ENCODE measurements at regions not wholly inside any gene's neighbourhood (a gene's known extent, or its start where the extent isn't known, plus 50 kb on each side); places are given as distances from the start of the nearest gene placed in this dataset.
"Not testable (repeated sequence)": the region's sequence is repeated elsewhere in the genome, so short reads cannot be mapped to it uniquely, and the experiment has no call there.

DNA sequence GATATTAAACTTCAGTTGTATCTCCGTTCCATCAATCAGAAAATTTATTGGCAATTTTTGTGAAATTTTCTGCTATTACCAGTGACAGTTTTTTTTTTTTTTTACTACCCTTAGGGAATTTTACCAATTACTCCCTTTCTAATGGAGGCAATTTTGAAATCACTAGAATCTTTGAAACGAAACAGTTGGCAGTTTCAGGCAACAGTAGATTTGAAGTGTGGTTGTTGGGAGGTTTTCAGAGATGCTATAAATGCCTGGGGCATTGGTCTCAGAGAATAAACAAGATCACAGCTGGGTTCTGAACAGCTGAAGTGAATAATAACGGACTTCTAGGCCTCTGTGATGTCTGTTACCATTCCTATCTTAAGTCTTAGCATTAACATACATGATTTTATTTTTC is 535.9 kb upstream of the POT1 start:
- DNase-seq (ENCODE audit: low spot score) = no peak

DNA sequence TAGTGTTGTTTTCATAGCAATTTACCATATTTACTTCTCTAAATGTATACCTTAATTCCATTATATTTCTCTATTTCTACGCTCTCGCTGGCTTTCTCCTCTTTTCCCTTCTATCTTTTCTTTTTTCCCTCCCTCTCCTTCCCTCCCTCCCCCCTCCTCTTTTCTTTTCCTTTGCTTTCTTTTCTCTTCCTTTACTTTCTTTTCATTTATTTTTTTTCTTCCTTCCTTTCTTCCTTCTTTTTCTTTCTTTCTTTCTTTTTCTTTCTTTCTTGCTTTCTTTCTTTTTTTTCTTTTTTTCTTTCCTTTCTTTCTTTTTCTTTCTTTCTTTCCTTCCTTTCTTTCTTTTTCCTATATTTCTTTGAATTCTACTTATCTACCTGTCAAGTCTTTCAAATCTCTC is 533.0 kb upstream of the POT1 start:
- DNase-seq (ENCODE audit: low spot score) = no peak

DNA sequence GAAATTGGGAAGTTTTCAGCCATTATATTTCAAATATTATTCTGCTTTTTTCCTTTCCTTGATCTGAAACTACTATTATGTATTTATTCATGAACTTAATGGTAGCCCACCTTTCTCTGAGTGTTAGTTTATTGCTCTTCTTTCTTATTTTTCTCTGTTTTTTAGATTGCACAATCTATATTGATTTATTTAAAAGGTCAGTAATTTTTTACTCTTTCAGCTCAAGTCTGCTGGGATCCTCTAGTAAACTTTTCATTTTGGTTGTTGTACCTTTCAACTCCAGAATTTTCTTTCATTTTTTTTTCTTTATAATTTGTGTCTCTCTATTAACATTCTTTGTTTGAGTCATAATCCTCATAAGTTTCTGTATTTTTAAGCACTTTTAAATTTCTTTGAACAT is 529.4 kb upstream of the POT1 start:
- no peak for DNase-seq (ENCODE audit: low spot score)

DNA sequence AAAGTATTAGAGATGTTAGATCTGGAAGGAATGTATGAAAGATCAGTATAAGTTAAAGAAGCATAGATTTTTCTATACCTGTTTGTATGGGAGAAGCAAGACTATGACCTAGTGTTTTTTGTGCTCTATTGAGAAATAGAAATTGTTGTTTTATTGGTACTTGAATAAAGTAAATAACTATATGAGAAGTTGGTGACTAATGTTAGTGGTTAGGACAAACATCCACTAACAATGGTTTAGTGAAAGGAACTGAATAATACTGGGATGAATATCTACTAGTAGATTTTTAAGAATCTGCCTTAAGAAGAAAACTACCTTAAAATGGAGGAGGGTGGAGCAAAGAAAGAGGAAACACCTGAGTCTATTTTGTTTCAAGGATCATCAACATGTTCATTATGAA is 521.1 kb upstream of the POT1 start:
- DNase-seq (ENCODE audit: low spot score) = no peak

DNA sequence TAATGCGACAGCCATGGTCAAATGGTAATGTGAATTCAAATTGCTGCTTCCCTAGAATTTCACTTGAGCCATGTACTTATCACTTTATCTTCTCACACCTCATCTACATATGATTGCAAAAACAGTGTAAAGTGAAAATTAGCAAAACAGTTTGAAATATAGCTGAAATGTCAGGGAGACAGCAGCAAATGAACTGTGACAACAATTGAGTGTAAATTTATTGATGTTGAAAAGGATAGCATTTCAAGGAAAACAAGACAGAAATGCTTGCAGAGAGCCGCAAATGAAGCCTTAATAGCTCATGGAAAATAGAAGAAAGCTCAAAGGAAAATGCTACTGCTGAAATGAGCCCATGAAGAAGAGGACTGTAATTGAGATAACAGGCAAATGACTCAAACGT is 516.2 kb upstream of the POT1 start:
- no peak for DNase-seq (ENCODE audit: low spot score)

DNA sequence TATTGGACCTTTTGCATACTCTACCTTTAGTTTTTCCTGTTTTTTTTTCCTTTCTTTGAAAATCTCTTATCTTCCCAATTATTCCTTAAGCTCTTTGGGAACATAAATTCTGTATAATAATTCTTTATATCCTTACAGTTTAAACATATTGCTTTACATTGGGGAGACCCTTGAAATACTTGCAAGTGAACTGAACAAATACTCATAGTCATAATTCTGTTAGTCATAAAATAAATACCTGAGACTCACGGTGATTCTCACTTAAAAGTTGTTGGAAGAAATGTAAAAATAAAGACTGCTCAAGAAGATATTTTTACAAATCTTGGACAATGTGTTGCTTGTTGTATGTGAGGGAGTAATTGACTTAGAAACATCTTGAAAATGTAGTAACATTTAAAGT is 515.2 kb upstream of the POT1 start:
- no peak for DNase-seq (ENCODE audit: low spot score)

DNA sequence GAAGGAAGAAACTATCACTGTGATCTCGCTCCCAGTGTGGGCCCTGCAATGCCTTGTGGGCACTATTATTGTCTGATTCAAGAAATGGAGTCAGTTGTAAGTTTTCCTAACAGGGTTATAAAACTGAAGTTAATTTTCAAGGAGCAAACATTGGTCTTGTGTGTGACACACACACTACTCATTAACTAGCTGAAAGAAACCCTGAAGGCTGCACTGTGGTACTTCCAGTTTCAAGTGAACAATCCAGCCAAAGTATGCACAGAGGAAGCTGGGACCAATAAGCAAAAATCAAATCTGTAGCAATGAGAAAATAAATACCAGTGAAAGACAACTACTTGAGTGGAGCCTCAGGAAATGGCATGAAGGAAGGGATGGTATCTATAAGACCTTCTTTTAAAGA is 506.6 kb upstream of the POT1 start:
- no peak for DNase-seq (ENCODE audit: low spot score)

DNA sequence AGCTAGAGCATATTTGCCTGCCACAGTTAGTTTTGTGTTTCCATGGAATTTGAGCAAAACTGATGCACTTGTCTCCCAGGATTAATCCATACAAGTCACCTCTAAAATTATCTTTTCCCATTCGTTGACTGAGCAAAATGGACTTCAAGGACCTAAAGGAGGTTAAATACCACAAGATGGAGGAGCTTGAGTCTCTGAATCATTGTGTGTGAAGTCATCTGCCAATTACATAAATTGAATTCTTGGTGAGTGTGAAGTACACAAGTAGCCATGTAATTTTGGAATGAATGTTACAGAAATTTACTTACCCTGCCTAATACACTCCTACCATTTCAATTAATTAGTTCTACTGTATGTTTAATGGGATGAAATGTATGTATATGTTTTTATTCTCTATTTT is 501.7 kb upstream of the POT1 start:
- DNase-seq (ENCODE audit: low spot score) = no peak

DNA sequence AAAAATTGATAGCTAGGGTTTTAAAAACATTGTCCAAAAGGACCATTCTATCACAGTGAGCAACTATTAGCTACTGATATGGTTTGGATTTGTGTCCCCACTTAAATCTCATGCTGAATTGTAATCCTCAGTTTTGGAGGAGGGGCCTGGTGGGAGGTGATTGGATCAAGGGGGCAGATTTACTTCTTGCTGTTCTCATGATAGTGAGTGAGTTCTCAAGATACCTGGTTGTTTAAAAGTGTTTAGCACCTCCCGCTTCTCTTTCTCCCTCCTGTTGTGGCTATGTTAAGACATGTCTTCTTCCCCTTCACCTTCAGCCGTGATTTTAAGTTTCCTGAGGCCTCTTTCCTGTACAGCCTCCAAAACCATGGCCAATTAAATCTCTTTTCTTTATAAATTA is 500.4 kb upstream of the POT1 start:
- DNase-seq (ENCODE audit: low spot score) = no peak

DNA sequence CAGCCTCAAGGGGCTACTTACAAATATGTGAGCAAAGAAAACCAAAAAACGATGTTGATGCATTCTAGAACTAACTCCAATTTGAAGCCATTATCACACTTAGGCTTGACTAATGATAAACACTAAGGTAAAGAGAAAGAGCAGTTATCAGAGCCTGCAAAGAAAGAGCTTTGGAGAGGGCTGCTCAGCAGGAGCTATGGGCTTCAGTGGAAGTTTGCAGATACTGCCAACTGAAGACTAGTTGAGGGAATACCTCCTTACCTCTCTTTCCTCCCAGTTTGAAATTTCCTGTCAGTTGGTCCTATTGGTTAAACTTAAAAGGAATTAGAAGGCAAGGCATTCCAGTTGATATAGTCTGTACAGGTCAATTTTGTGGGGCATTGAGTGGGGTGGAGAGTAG is 498.1 kb upstream of the POT1 start:
- no peak for DNase-seq (ENCODE audit: low spot score)

DNA sequence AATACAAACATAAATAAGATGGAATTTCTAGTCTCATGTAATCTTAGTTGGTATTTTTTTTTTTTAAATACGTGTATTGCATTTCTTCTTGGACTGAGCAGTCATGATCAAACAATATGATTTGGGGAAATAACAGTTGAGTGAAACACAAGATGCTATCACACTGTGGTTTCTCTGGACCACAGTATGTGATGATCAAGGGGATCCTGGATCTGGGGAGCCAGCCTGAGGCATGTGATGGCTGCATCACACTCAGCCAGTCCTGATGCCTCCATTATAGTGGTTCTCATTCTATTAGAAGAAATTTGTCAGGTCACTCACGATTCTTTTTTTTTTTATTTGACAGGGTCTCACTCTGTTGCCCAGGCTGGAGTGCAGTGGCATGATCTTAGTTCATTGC is 495.9 kb upstream of the POT1 start:
- no peak for DNase-seq (ENCODE audit: low spot score)

DNA sequence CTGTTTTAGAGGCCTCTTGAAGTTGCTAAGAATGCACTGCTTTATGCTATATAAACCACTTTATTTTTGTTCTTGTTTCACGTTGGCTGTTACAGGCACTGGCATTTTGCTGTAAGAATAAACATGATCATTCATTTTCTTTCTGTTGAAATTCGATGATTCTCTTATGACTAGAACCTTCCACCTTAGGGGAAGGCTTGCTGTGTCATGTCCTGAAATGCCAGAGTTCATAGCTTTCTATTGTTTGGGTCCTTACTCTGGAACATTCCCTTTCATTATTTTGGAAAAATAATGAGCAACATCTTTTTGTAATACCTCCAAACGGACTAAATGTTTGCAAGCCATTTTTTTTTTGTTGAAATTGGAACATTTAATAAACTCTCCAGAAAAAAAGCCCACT is 495.1 kb upstream of the POT1 start:
- no peak for DNase-seq (ENCODE audit: low spot score)

DNA sequence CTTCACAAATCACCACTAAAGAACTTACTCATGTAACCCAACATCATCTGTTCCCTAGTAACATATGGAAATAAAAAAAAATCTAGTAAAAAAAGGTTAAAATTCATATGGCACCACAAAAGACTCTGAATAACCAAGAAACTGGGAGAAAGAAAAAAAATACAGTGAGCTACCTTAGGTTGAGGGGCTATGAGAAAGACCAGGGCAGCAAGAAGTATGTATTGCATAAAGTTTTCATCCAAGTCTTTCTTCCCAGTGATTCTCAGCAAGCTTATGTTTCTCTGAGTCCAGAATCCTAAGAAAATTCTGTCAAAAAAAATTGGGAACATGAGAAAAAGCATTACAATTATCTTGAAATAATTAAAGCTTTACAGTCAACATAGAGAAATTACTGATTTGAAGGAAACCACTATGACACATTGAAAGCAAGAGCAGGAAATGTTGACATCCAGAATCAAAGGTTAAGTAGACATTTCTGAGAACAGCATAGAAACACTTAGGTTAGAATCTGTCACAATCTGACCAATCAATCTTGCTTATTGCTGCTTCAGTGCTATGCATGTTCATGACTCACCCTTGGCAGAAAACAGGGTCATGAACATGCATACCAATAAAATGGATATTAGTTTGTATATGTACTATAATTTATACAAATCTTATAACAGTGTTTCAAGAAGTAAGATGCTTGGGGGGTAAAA is 494.0 kb upstream of the POT1 start:
- DNase-seq (ENCODE audit: low spot score) = no peak

DNA sequence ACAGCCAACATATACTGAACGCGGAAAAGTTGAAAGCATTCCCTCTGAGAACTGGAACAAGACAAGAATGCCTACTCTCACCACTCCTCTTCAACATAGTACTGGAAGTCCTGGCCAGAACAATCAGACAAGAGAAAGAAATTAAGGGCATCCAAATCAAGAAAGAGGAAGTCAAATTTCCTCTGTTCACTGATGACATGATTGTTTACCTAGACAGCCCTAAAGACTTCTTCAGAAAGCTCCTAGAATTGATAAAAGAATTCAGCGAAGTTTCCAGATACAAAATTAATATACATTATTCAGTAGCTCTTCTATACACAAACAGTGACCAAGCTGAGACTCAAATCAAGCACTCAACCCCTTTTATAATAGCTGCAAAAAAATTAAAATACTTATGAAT is 491.8 kb upstream of the POT1 start:
- not testable (repeated sequence) for DNase-seq (ENCODE audit: low spot score)

DNA sequence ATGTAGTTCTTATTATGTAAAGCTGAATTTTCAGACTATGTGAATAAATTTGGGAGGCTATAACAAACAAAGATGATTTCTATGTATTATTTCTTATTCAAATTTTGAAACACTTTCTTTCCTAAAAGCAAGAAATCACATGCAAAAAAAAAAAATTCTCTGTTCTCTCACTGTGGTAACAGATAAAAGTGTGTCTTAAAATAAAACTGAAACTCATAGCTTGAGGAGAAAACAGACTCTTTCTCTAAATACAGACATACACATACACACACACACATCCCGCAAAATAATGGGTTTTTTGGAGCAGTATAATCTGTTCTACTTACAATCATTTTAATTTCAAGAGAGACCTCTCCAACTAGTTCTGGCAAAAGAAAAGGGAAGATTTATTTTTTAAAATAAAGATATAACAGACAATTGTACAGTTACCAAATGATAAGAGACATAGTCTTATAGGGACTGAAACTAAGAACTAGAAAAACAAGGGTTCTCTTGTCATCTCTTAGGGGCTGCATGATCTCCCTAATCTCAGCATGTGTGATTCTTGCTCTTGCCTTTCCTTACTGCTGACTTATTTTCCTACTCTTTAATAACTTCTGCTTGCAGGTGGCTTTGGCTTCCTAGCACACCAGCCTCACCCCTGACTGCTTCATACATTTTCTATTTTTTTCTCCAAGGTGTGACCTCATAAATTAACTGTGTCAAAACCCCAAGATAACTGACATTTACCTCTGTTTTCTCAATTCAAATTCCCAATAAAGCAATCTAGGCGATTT is 483.5 kb upstream of the POT1 start:
- no peak for DNase-seq (ENCODE audit: low spot score)

DNA sequence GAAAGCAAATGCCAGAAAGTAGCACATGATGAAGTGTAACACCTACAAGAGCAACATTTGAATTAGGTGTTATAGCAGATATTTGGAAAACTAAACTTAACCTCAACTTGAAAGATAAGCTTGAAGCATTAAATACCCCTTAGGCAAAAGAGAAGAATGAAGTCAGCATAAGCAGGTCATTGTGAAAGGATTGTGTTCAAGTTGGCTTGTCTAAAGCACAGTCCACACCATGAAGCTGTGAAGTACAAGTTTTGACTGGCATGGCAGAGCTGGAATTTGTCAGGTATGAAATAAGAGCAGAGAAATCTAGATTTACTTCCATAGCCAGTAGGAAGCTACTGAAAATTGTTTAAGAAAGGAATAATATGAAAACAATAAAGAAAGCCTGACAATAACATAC is 480.3 kb upstream of the POT1 start:
- DNase-seq (ENCODE audit: low spot score) = no peak

DNA sequence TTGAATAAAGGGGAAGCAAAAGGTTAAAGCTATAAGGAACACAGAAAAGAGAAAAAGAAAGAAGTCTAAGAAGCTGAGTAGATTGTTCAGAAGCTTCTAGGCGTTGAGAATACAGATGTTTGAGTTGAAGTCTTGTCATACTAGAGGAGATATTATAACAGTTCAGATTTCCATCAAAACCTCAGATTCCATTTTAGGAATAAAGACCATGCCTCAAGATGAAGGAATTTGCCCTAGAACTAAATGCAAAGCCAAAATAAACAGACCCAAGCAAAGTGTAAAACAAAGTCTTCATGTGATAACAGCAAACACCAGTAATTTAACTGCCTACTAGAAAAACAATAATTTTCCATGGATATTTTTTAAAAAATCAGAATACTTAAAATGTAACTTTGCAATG is 476.5 kb upstream of the POT1 start:
- DNase-seq (ENCODE audit: low spot score) = no peak

DNA sequence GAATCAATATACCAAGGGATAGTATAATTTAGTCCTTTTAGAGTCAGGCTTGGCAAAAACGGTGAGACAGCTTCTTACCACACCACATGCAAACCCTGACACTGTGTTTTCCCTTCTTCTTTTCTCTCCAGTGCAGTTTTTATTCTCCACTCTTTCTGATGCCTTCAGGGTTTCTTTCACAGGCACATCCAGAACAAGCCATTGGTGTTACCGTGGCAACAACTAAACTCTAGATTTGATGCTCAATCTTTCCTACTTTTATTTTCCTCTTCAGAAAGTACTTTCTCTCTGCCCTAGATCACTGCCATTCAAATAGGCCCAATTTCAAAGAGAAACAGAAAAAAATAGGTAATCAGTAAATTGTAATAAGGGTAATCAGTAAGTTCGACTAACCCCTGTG is 469.8 kb upstream of the POT1 start:
- DNase-seq (ENCODE audit: low spot score) = no peak

DNA sequence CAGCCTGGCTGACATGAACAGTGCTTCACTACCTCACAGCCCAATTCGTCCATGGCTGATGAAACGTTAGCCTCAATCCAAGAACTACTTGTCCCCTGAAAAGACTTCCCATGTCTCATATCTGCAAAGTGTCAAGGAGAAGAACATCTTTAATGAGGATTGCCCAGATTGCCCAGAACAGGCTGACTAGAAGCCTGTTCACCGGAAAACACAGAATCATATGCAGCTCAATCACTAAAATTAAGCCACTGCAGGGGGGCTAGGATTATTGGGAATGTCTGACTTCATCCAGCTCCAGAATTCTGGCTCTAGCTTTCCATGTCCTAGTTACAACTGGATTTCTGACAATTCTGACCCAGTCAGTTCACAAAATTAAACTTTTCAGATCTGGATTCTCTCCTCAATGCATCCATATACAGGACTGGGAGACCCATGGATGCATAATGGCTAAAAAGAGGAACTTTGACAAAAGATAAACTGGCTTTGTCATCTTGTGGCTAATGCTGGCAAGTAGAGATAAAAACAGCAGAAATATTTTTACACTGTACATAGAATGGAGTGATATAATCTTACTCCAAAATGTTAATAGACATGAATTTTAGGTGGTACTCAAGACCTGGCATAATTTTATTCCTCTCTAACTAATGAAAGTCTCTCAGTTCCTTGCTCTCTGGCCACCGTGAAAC is 467.0 kb upstream of the POT1 start:
- no peak for DNase-seq (ENCODE audit: low spot score)

DNA sequence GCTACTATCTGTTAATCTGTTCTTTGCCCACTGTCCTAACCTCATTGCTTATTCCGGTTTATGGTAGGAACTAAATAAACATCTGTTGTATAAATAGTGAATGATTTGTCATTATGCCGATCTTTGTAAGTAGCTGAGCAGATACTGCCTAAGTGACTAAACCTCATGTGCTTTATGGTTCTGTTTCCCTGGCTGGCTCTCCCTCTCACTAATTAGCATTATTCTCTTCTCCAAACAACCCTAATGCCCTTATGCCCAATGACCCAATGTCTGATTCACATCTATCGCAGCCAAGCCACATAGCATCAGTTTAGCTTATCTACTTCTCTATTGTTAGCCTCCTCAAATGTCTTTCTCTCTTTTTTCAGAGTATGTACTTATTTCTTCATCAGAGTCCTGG is 462.3 kb upstream of the POT1 start:
- DNase-seq (ENCODE audit: low spot score) = no peak

DNA sequence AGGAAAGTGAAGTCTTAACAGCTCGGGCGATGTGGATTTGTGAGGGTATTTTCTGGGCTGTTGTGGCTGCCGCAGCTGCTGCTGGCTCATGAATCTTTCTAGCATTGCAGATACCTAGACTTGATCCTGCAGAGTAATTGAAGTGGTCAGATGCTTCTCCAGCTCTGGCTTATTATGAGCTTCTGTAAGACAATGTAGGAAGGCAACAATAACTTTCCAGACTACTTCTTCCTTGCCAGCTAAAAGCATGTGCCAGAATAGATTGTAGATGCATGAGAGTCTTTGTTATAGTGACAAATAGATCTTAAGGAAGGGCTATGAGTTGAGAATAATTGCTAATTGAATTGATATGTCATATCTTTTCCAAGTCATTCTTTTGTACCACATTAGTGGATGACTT is 461.4 kb upstream of the POT1 start:
- DNase-seq (ENCODE audit: low spot score) = no peak

DNA sequence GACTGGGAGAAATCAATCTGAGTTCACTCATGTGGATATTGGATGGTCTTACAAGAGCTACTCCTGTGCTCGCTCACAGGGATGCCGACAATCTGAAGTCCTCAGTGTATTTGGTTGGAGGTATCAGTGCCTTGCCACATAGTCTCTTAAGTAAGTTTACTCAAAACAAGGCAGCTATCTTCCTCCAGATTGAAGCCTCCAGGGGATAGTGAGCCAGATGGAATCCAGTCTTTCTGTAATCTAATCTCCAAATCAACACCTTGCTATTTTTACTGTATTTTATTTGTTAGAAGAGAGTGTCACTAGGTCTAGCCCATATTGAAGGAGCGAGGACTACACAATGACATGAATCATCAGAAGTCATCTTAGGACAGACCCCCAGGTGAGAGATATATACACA is 456.6 kb upstream of the POT1 start:
- DNase-seq (ENCODE audit: low spot score) = no peak

DNA sequence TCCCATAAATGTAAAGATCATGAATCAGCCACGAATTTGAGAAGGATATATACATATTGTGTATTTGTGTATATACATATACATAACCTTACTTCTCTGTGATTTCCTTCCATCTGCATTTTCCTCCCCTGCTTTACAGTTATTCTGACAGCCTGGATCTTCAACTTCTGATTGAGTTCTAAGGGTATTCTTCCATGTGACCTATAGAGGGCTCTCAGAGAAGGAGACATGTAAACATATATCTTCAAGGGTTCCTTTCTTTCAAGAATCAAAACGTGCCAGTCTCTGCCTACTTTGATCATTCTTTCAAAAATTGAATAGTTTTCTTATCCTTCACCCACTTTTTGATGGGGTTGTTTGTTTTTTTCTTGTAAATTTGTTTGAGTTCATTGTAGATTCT is 453.7 kb upstream of the POT1 start:
- no peak for DNase-seq (ENCODE audit: low spot score)

DNA sequence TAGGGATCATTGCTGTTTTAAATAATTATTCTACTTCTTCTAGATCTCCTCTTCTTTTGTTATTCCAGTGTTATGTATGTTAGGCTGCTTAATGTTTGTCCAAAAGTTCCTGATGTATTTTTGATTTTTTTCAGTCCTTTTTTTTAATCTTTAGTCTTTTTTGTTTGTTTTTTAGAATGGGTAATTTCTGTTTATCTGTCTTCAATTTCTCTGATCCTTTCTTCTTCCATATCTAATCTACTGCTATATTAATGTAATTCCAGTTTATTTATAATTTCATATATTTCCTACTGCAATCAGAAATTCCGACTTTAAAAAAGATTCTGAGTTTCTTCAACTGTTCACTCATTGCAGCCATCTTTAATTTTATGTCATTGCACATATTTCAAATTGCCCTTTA is 452.8 kb upstream of the POT1 start:
- no peak for DNase-seq (ENCODE audit: low spot score)

All from ecto neural progenitor cell (in vitro differentiated cells).